ENCODE measurements at regions not wholly inside any gene's neighbourhood (a gene's known extent, or its start where the extent isn't known, plus 50 kb on each side); places are given as distances from the start of the nearest gene placed in this dataset.

- TF ChIP-seq, protein P1, sequence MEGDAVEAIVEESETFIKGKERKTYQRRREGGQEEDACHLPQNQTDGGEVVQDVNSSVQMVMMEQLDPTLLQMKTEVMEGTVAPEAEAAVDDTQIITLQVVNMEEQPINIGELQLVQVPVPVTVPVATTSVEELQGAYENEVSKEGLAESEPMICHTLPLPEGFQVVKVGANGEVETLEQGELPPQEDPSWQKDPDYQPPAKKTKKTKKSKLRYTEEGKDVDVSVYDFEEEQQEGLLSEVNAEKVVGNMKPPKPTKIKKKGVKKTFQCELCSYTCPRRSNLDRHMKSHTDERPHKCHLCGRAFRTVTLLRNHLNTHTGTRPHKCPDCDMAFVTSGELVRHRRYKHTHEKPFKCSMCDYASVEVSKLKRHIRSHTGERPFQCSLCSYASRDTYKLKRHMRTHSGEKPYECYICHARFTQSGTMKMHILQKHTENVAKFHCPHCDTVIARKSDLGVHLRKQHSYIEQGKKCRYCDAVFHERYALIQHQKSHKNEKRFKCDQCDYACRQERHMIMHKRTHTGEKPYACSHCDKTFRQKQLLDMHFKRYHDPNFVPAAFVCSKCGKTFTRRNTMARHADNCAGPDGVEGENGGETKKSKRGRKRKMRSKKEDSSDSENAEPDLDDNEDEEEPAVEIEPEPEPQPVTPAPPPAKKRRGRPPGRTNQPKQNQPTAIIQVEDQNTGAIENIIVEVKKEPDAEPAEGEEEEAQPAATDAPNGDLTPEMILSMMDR (IDR thresholded peaks at IDR 0.05) = no peak
- TF ChIP-seq POLR2A (IDR thresholded peaks at IDR 0.05; ENCODE audit: low read depth) (no peak), EP300 (IDR thresholded peaks at IDR 0.05) (no peak), POLR2AphosphoS5 (IDR thresholded peaks at IDR 0.05) (no peak)
Observed at GRCh38 chr13:79745081-79745480, 264.1 kb downstream of the NDFIP2 start.

All from esophagus muscularis mucosa (tissue), 4 donors.